Liver (tissue), 8 donors: ENCODE measurements at regions not wholly inside any gene's neighbourhood (a gene's known extent, or its start where the extent isn't known, plus 50 kb on each side); places are given as distances from the start of the nearest gene placed in this dataset.

Experiments used
- DNase-seq: peaks from one replicate; pipeline ENCODE4 v3.0.0-alpha.2; 2017; ENCODE audit warnings: low spot score
- H3K27ac ChIP-seq, 2 donors: one replicate each; pipeline ENCODE4 v1.7.0; 2013; ENCODE audit warnings: inconsistent platforms in 2 of 2, low read length in 2 of 2, control low read depth in 1 of 2, low read depth in 1 of 2, mild to moderate bottlenecking in 1 of 2
- H3K27me3 ChIP-seq, 4 donors: one replicate each; pipeline versions ENCODE4 v1.6.1 to v1.7.0; 2013; ENCODE audit warnings: low read length in 3 of 4, inconsistent platforms in 1 of 4, mild to moderate bottlenecking in 1 of 4, moderate library complexity in 1 of 4; ENCODE audit not compliant: control insufficient read depth in 4 of 4, insufficient read depth in 4 of 4
- H3K36me3 ChIP-seq, 4 donors: one replicate each; pipeline versions ENCODE4 v1.6.1 to v1.7.0; 2013; ENCODE audit warnings: low read length in 3 of 4, mild to moderate bottlenecking in 3 of 4, low read depth in 1 of 4, moderate library complexity in 1 of 4; ENCODE audit not compliant: control insufficient read depth in 4 of 4, insufficient read depth in 3 of 4
- H3K4me1 ChIP-seq, 4 donors: one replicate each; pipeline versions ENCODE4 v1.6.1 to v1.7.0; 2013; ENCODE audit warnings: low read length in 3 of 4, mild to moderate bottlenecking in 3 of 4, moderate library complexity in 1 of 4; ENCODE audit not compliant: control insufficient read depth in 4 of 4, insufficient read depth in 4 of 4
- H3K4me3 ChIP-seq, 3 donors: one replicate each; pipeline versions ENCODE4 v1.6.1 to v1.7.0; 2013; ENCODE audit warnings: low read length in 3 of 3, control low read depth in 1 of 3, low read depth in 1 of 3, mild to moderate bottlenecking in 1 of 3
- H3K9ac ChIP-seq, 2 donors: one replicate each; pipeline ENCODE4 v1.7.0; 2013; ENCODE audit warnings: low read length in 2 of 2, mild to moderate bottlenecking in 2 of 2, moderate library complexity in 2 of 2, control low read depth in 1 of 2, low read depth in 1 of 2
- H3K9me3 ChIP-seq, 4 donors: one replicate each; pipeline versions ENCODE4 v1.6.1 to v1.7.0; 2013; ENCODE audit warnings: low read length in 3 of 4; ENCODE audit not compliant: control insufficient read depth in 4 of 4
- ATF3 ChIP-seq: IDR thresholded peaks from 2 replicates; pipeline ENCODE4 v1.6.1; 2016; ENCODE audit warnings: antibody characterized with exemption
- CTCF ChIP-seq: fragments of 150-350 bp; IDR thresholded peaks from 2 replicates; pipeline ENCODE4 v1.5.1; 2017; ENCODE audit warnings: improper control_type of control experiment, low read depth, low read length; ENCODE audit not compliant: missing input control
- FOXA1 ChIP-seq: IDR thresholded peaks from 2 replicates; pipeline ENCODE4 v1.6.1; 2016; ENCODE audit warnings: antibody characterized with exemption
- FOXA2 ChIP-seq: IDR thresholded peaks from 2 replicates; pipeline ENCODE4 v1.6.1; 2016; ENCODE audit warnings: antibody characterized with exemption
- GABPA ChIP-seq, 2 donors: IDR thresholded peaks in 1 of 2; conservative IDR thresholded peaks in 1 of 2; 2 replicates each; pipeline ENCODE4 v1.6.1; 2016; ENCODE audit warnings: antibody characterized with exemption in 2 of 2, mild to moderate bottlenecking in 1 of 2, moderate library complexity in 1 of 2
- HNF4A ChIP-seq, 2 donors: conservative IDR thresholded peaks; 2 replicates each; pipeline ENCODE4 v1.6.1; 2016; ENCODE audit warnings: antibody characterized with exemption in 2 of 2, mild to moderate bottlenecking in 2 of 2
- JUND ChIP-seq, 2 donors: IDR thresholded peaks; 2 replicates each; pipeline ENCODE4 v1.6.1; 2016; ENCODE audit warnings: antibody characterized with exemption in 2 of 2
- MAX ChIP-seq: IDR thresholded peaks from 2 replicates; pipeline ENCODE4 v1.6.1; 2016; ENCODE audit warnings: antibody characterized with exemption
- NR2F2 ChIP-seq: IDR thresholded peaks from 2 replicates; pipeline ENCODE4 v1.6.1; 2016; ENCODE audit warnings: antibody characterized with exemption
- RAD21 ChIP-seq, 2 donors: IDR thresholded peaks; 2 replicates each; pipeline ENCODE4 v1.6.1; 2016; ENCODE audit warnings: antibody characterized with exemption in 2 of 2, mild to moderate bottlenecking in 2 of 2
- REST ChIP-seq: IDR thresholded peaks from 2 replicates; pipeline ENCODE4 v1.6.1; 2016; ENCODE audit warnings: antibody characterized with exemption, mild to moderate bottlenecking
- RXRA ChIP-seq, 2 donors: IDR thresholded peaks; 2 replicates each; pipeline ENCODE4 v1.6.1; 2017 to 2018; ENCODE audit warnings: antibody characterized with exemption in 2 of 2, mild to moderate bottlenecking in 1 of 2
- SP1 ChIP-seq: IDR thresholded peaks from 2 replicates; pipeline ENCODE4 v1.6.1; 2018; ENCODE audit warnings: antibody characterized with exemption, mild to moderate bottlenecking
- TAF1 ChIP-seq: conservative IDR thresholded peaks from 2 replicates; pipeline ENCODE4 v1.6.1; 2016; ENCODE audit warnings: antibody characterized with exemption, mild to moderate bottlenecking
- ZBTB33 ChIP-seq: IDR thresholded peaks from 2 replicates; pipeline ENCODE4 v1.6.1; 2016; ENCODE audit warnings: antibody characterized with exemption
- WGBS: extraction: QIAGEN DNeasy Blood & Tissue Kit; methylation state at CpG from one replicate; pipeline ENCODE4 v1.1.7; 2013; 5-methylcytosine and 5-hydroxymethylcytosine counted together
- donor health status: healthy.
- donor health status: healthy.
- donor health status: healthy.
- donor health status: healthy.
- donor health status: healthy.

GRCh38 chr5:96337048-96337781 is 95.8 kb downstream of the PCSK1 start (continued):
- no peak for TF ChIP-seq ZBTB33
- no peak for TF ChIP-seq FOXA2
- no peak for TF ChIP-seq JUND (IDR thresholded peaks at IDR 0.05)
- no peak for TF ChIP-seq ATF3

GRCh38 chr5:96336351-96336985 is 96.6 kb downstream of the PCSK1 start:
- H3K4me3 ChIP-seq, result no peak overlapping the region
- DNase-seq, result peak; percentile 61
- TF ChIP-seq REST (peak; percentile 39), CTCF (peak; percentile 94), NR2F2 (no peak), FOXA1 (peak; percentile 10), RAD21 (IDR thresholded peaks at IDR 0.05) (peak; percentile 98 to 99), TAF1 (no peak), SP1 (peak; percentile 48), HNF4A (conservative IDR thresholded peaks at IDR 0.05) (peak; percentile 40 to 41), MAX (no peak), RXRA (IDR thresholded peaks at IDR 0.05) (peak; percentile 51 to 64), ATF3 (no peak), GABPA (IDR thresholded peaks at IDR 0.05 in 1 of 2, conservative IDR thresholded peaks at IDR 0.05 in 1 of 2) (no peak), JUND (IDR thresholded peaks at IDR 0.05) (no peak)

More at GRCh38 chr5:96336351-96336985, 96.6 kb downstream of the PCSK1 start:
- Histone ChIP-seq H3K27ac (peak overlapping the region; percentile 60 to 86), H3K36me3 (no peaks in the 10 kb centered on the region), H3K4me1 (peaks cover 6 to 66% (median 50%) of the 10 kb centered on the region in 4 donors), H3K9ac (peak overlapping the region; percentile 10 to 72), H3K9me3 (no peaks in the 10 kb centered on the region), H3K27me3 (no peaks in the 10 kb centered on the region)
- WGBS, result 20% methylated on average over 6 of the region's 6 CpGs
